Mesodermal cell (in vitro differentiated cells): ENCODE measurements at regions not wholly inside any gene's neighbourhood (a gene's known extent, or its start where the extent isn't known, plus 50 kb on each side); places are given as distances from the start of the nearest gene placed in this dataset.
A peak's percentile ranks its signal among the peaks of the same experiment; 100 is the strongest.

Experiments used
- H3K27ac ChIP-seq: 2 replicates; pipeline ENCODE4 v1.7.0; 2013; ENCODE audit warnings: mild to moderate bottlenecking, low read depth, low read length, moderate library complexity; ENCODE audit not compliant: severe bottlenecking
- H3K36me3 ChIP-seq: 2 replicates; pipeline ENCODE4 v1.7.1; 2013; ENCODE audit warnings: mild to moderate bottlenecking, low read length, moderate library complexity; ENCODE audit not compliant: control insufficient read depth, insufficient read depth
- H3K4me1 ChIP-seq: one replicate; pipeline ENCODE4 v1.7.1; 2013; ENCODE audit warnings: mild to moderate bottlenecking, low read length; ENCODE audit not compliant: insufficient read depth, control insufficient read depth, poor library complexity, severe bottlenecking
- H3K4me3 ChIP-seq: 2 replicates; pipeline ENCODE4 v1.7.0; 2013; ENCODE audit warnings: low read length, control low read depth, mild to moderate bottlenecking; ENCODE audit not compliant: insufficient read depth, poor library complexity, severe bottlenecking; ENCODE audit errors: extremely low read depth
- H3K9me3 ChIP-seq: 2 replicates; pipeline ENCODE4 v1.7.1; 2013; ENCODE audit warnings: mild to moderate bottlenecking, low read length, moderate library complexity; ENCODE audit not compliant: control insufficient read depth
- WGBS, 2 experiments: methylation state at CpG; one replicate each; pipeline ENCODE4 v1.1.5; 2013; ENCODE audit warnings: missing lambda C conversion rate in 2 of 2; ENCODE audit not compliant: insufficient coverage in 2 of 2; 5-methylcytosine and 5-hydroxymethylcytosine counted together

GRCh38 chr12:22935501-22935900, 310.5 kb downstream of the ETNK1 start:
- WGBS, 2 experiments: 93 to 98% methylated on average over 6 to 7 of the region's 7 CpGs
- no peak overlapping the region for H3K4me3 ChIP-seq

GRCh38 chr12:22938323-22938722, 313.4 kb downstream of the ETNK1 start:
- Histone ChIP-seq H3K4me3 (no peak overlapping the region), H3K36me3 (no peaks in the 10 kb centered on the region), H3K27ac (no peak overlapping the region), H3K4me1 (no peaks in the 10 kb centered on the region), H3K9me3 (no peaks in the 10 kb centered on the region)
- WGBS, 2 experiments: 100% methylated on average over 2 of the region's 2 CpGs

More at GRCh38 chr12:22935501-22935900, 310.5 kb downstream of the ETNK1 start:
- H3K4me1 ChIP-seq: no peaks in the 10 kb centered on the region
- H3K27ac ChIP-seq: no peak overlapping the region
- no peaks in the 10 kb centered on the region for H3K9me3 ChIP-seq
- no peaks in the 10 kb centered on the region for H3K36me3 ChIP-seq

GRCh38 chr12:22951206-22951605, 326.2 kb downstream of the ETNK1 start:
- Histone ChIP-seq H3K36me3 (no peaks in the 10 kb centered on the region), H3K27ac (no peak overlapping the region), H3K4me1 (no peaks in the 10 kb centered on the region), H3K4me3 (no peak overlapping the region), H3K9me3 (peaks cover 9% of the 10 kb centered on the region)
- WGBS, 2 experiments: 93% methylated on average over 2 of the region's 5 CpGs; no CpG with 5 or more reads in 1 of the 2 experiments

- peaks cover 9% of the 10 kb centered on the region for H3K9me3 ChIP-seq
Measured at GRCh38 chr12:22956690-22957089, 331.7 kb downstream of the ETNK1 start.

DNA sequence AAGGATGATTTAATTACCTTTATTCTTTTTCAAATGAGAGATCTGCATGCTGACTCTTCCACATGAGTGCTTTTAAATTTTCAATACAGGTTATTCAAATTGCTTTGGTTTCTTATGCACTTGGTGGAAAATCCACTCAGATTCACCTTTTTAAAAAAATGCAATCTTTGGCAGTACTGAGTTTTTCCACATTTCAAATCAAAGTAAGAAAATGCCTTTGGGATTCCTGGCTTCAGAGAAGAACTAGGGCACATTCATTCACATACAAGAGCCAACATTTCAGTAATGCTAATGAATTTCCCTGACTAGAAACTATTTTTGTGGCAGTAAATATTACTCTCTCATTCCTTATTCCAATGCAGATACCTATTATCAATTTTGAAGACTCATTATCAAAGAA, 342.2 kb downstream of the ETNK1 start:
- Histone ChIP-seq H3K4me3 (no peak overlapping the region), H3K36me3 (no peaks in the 10 kb centered on the region), H3K4me1 (peaks cover 2% of the 10 kb centered on the region), H3K9me3 (no peaks in the 10 kb centered on the region), H3K27ac (no peak overlapping the region)

More at GRCh38 chr12:22956690-22957089, 331.7 kb downstream of the ETNK1 start:
- H3K4me1 ChIP-seq: no peaks in the 10 kb centered on the region
- WGBS, 2 experiments: 63 to 70% methylated on average over 1 of the region's 2 CpGs
- H3K27ac ChIP-seq: no peak overlapping the region
- H3K4me3 ChIP-seq: no peak overlapping the region
- H3K36me3 ChIP-seq: no peaks in the 10 kb centered on the region

DNA sequence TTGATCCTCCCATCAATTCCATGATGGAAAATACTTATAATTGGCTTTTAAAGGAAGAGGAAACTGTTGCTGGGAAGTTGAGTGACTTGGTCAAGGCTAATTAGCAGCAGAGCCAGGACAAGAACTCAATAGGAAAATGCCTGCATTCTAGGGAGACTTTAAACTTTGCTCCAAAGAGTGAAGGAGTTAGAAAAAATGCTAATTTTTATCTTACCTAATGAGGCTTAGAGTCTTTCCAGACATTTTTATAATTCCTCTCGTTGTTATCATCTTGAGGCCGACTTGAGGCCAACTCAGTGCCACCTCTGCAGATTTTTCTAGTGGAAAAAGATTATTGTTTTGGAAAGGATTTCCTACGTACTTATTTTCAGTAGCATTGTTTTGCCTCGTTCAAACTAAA, 344.6 kb downstream of the ETNK1 start:
- Histone ChIP-seq H3K4me3 (no peak overlapping the region), H3K4me1 (peaks cover 8% of the 10 kb centered on the region), H3K36me3 (no peaks in the 10 kb centered on the region), H3K9me3 (no peaks in the 10 kb centered on the region), H3K27ac (no peak overlapping the region)
- 100% methylated on average over 1 of the region's 4 CpGs; no CpG with 5 or more reads in 1 of the 2 experiments for WGBS, 2 experiments

DNA sequence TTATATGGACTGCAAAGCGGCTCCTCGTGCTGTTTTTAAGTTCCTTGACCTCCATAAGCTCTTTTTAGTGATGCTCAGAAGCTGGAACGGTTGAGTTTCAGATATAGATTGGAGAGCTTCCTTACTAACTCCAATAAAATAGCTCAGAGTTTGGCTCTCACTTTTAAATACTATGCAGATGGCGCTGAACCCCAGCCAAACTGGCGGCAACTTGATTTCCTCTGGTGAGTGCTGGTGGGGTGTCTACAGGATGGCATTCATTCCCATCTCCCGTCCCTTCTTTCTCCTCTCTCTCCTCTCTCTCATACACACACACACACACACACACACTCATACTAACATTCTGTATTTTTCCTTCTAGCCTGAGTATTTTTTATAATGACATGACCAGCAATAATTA, 346.3 kb downstream of the ETNK1 start:
- Histone ChIP-seq H3K4me1 (peaks cover 13% of the 10 kb centered on the region), H3K9me3 (no peaks in the 10 kb centered on the region), H3K27ac (no peak overlapping the region), H3K4me3 (no peak overlapping the region), H3K36me3 (no peaks in the 10 kb centered on the region)
- 89 to 100% methylated on average over 2 to 3 of the region's 6 CpGs for WGBS, 2 experiments

DNA sequence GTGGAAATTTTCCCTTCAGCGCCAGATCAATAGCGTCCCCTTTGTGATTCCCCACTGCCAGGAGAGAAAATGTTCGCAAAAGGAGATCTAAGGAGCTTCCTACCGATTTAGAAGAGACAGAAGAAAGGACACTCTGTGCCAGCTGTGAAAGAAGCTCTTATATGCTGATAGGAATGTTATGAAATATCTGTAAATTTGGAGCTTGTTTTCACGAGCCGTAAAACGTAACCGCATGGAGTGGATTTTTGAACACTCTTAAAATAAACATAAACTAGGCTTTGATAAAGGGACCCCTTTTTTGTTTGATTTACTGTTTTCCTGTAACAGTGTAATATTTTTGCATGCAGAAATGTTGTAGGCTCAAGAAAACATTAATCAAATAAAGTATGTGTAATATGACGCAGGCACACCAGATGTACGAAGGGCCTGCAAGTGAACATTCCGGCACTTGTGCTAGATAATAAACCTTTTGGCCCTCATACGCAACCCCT, 346.8 kb downstream of the ETNK1 start:
- H3K36me3 ChIP-seq: no peaks in the 10 kb centered on the region
- whole genome bisulfite sequencing, 2 experiments: 90 to 100% methylated on average over 4 to 5 of the region's 12 CpGs
- H3K4me3 ChIP-seq: no peak overlapping the region
- no peaks in the 10 kb centered on the region for H3K9me3 ChIP-seq
- peaks cover 13% of the 10 kb centered on the region for H3K4me1 ChIP-seq
- H3K27ac ChIP-seq: no peak overlapping the region

DNA sequence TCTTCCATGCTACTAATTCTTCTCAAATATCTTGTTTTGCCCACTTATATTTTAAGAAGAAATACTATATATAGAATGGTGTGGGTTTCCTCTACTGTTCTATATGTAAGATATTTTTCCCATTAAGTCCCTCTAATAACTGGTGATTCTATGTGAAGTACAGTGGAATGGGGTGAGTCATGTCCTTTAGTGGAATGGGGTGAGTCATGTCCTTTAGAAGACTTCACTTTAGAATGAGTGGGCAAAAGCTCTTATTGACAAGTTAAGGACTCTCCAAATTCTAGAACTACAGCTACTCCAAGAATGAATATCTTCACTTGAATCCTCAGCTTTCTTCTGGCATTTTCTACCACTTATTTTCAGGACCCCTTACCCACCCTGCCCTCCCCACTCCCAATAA, 349.9 kb downstream of the ETNK1 start:
- Histone ChIP-seq H3K9me3 (no peaks in the 10 kb centered on the region), H3K4me1 (peaks cover 11% of the 10 kb centered on the region), H3K4me3 (no peak overlapping the region), H3K27ac (peak overlapping the region; percentile 91), H3K36me3 (no peaks in the 10 kb centered on the region)

GRCh38 chr12:22978962-22979361, 354.0 kb downstream of the ETNK1 start:
- Histone ChIP-seq H3K4me3 (no peak overlapping the region), H3K27ac (no peak overlapping the region), H3K4me1 (peaks cover 9% of the 10 kb centered on the region), H3K9me3 (no peaks in the 10 kb centered on the region), H3K36me3 (no peaks in the 10 kb centered on the region)
- 100% methylated on average over 2 of the region's 2 CpGs; no CpG with 5 or more reads in 1 of the 2 experiments for WGBS, 2 experiments

DNA sequence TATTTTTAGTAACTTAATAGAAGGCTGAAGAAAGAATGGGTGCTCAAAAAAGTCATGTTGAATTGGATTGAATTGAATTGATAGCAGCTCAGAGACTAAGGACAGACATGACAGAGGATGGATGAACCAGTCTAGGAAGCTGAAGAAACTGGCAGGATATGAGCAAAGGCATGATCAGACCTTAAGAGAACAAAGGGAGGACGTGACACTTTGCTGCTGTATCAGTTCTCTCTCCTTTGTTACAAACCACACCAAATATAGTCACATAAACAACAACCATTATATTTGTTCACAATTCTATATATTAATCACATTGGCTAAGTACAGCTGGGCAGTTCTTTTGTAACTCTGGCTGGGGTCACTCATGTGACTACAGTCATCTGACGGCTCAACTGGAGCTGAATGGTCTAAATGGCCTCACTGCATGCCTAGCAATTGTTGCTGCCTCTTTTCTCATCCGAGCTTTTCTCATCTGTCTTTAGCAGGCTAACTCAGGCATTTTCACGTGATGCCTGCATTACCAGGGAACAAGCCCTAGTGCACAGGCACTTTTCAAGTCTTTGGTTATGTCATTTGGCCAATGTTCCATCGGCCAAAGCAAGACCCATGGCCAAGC, 355.0 kb downstream of the ETNK1 start:
- 89 to 91% methylated on average over 4 to 5 of the region's 5 CpGs for WGBS, 2 experiments
- no peak overlapping the region for H3K4me3 ChIP-seq
- H3K4me1 ChIP-seq: peaks cover 5% of the 10 kb centered on the region
- H3K9me3 ChIP-seq: no peaks in the 10 kb centered on the region
- no peak overlapping the region for H3K27ac ChIP-seq
- no peaks in the 10 kb centered on the region for H3K36me3 ChIP-seq
